ENCODE measurements at regions not wholly inside any gene's neighbourhood (a gene's known extent, or its start where the extent isn't known, plus 50 kb on each side); places are given as distances from the start of the nearest gene placed in this dataset.

DNA sequence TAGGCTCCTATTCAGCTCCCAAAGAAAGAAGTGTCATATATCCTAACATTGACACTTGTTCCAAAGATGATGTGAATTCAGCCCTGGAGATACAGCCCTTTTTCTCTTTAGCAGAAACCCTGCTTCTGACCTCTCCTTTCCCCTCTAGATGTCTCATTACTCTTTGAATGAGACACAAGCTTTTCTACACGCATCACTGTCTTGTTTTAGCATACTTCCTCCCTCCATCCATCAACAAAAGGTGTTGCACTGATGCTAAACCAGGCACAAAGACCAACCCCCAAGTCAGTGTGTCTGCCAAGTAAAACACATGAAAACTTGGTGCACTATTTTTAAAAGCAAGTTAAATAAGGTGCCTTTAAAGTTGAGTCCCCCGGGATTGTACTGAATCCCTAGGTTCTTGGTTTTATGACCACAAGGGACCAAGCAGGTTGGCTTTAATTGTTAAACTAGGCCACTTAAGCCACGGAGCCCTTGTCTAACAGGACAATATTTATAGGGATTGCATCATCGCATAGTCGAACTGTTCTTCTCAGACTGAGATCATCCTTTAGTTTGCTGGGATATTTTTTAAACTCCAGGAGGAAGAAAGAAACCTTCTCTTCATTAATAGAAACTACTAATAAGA lies 101.0 kb upstream of the GUCA2B start:
- Mint-ChIP-seq H3K27ac (ENCODE audit: unreplicated experiment) (no peak overlapping the region), H3K4me1 (ENCODE audit: low read depth, unreplicated experiment) (peaks cover under 1% of the 10 kb centered on the region), H3K4me3 (ENCODE audit: unreplicated experiment) (no peak overlapping the region), H3K9me3 (ENCODE audit: unreplicated experiment) (peaks cover 2% of the 10 kb centered on the region), H3K36me3 (ENCODE audit: unreplicated experiment) (peaks cover 8% of the 10 kb centered on the region), H3K27me3 (ENCODE audit: unreplicated experiment) (peaks cover 3% of the 10 kb centered on the region)
- TF ChIP-seq, protein P1, sequence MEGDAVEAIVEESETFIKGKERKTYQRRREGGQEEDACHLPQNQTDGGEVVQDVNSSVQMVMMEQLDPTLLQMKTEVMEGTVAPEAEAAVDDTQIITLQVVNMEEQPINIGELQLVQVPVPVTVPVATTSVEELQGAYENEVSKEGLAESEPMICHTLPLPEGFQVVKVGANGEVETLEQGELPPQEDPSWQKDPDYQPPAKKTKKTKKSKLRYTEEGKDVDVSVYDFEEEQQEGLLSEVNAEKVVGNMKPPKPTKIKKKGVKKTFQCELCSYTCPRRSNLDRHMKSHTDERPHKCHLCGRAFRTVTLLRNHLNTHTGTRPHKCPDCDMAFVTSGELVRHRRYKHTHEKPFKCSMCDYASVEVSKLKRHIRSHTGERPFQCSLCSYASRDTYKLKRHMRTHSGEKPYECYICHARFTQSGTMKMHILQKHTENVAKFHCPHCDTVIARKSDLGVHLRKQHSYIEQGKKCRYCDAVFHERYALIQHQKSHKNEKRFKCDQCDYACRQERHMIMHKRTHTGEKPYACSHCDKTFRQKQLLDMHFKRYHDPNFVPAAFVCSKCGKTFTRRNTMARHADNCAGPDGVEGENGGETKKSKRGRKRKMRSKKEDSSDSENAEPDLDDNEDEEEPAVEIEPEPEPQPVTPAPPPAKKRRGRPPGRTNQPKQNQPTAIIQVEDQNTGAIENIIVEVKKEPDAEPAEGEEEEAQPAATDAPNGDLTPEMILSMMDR (IDR thresholded peaks at IDR 0.05; ENCODE audit: partially characterized antibody, unreplicated experiment), result no peak
- DNase-seq, result no peak

DNA sequence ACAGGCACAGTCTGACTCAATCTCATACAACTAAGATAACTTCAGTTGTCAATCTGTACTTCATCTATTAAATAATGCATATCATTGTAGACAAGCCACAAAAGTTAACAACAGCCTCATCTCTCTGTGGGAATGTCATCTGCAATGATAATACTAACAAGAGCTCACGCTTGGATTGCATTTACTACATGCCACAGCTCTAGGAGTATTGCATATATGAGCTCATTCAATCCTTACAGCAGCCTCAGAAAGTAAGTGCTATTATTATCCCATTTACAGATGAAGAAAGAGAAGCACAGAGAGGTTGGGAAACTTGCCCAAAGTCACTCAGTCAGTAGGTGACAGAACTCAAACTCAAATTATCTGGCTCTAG lies 105.7 kb upstream of the GUCA2B start:
- peaks cover 3% of the 10 kb centered on the region for H3K9me3 Mint-ChIP-seq (ENCODE audit: unreplicated experiment)
- H3K27me3 Mint-ChIP-seq (ENCODE audit: unreplicated experiment), result no peaks in the 10 kb centered on the region
- peaks cover 12% of the 10 kb centered on the region for H3K4me1 Mint-ChIP-seq (ENCODE audit: low read depth, unreplicated experiment)
- H3K36me3 Mint-ChIP-seq (ENCODE audit: unreplicated experiment), result no peaks in the 10 kb centered on the region
- no peak for DNase-seq
- no peak overlapping the region for H3K27ac Mint-ChIP-seq (ENCODE audit: unreplicated experiment)
- H3K4me3 Mint-ChIP-seq (ENCODE audit: unreplicated experiment), result no peak overlapping the region
- TF ChIP-seq, protein P1 (IDR thresholded peaks at IDR 0.05; ENCODE audit: partially characterized antibody, unreplicated experiment), result no peak

DNA sequence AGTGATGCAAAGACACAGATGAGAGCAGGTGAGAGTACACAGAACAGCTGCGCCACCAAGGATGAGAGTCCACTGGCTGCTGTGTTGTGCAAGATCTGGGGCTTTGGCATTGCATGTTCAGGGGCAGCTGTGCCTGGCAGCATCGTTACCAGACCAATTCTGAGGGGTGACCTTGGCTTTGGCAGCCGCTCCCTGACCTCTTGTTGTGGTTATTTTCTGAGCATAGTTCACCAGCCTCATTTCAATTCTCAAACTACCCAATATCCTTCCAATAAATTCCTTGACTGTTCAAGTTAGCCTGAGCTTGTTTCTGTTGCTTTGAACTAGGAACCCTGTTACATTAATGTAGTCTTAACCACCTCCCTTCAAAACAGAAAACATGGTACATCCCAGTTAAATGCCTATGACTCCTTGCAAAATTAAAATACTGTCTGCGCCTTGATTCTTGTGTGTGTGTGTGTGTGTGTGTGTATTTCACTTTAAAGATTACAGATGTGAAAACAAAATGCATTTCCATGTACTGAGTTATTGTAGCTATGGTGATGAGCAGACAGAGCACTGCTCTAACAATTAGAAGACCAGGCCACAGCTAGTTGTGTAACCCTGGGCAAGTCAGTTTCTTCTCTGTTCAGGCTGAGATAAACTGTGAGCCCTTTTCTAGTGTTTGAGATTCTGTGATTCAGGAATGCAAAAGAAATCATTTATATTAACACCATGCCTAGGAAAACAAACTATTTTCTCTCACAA lies 106.3 kb upstream of the GUCA2B start:
- peak; percentile 33 for DNase-seq
- Mint-ChIP-seq H3K4me3 (ENCODE audit: unreplicated experiment) (no peak overlapping the region), H3K27ac (ENCODE audit: unreplicated experiment) (no peak overlapping the region), H3K4me1 (ENCODE audit: low read depth, unreplicated experiment) (peaks cover 12% of the 10 kb centered on the region), H3K9me3 (ENCODE audit: unreplicated experiment) (peaks cover 3% of the 10 kb centered on the region), H3K36me3 (ENCODE audit: unreplicated experiment) (no peaks in the 10 kb centered on the region), H3K27me3 (ENCODE audit: unreplicated experiment) (no peaks in the 10 kb centered on the region)
- TF ChIP-seq, protein P1 (IDR thresholded peaks at IDR 0.05; ENCODE audit: partially characterized antibody, unreplicated experiment), result no peak

DNA sequence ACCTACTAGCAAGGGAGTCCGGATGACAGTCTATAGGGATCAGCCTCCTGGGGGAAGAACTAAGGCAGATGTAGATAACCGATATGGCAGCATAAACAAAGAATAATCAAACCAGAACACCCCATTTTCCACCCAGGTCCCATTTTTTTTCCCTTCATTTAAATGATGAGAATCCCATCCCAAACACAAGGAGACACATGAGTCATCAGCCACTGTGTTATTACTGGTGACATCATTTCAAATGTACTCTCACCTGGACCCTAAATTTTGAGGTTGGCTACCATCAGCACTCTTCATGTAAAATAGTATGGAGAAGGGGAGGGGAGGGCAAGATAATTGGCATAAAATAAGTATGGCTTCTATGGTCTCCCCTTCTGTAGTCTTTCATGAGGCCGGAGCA lies 108.9 kb upstream of the GUCA2B start:
- Mint-ChIP-seq H3K9me3 (ENCODE audit: unreplicated experiment) (peaks cover 5% of the 10 kb centered on the region), H3K4me3 (ENCODE audit: unreplicated experiment) (no peak overlapping the region), H3K27ac (ENCODE audit: unreplicated experiment) (no peak overlapping the region), H3K27me3 (ENCODE audit: unreplicated experiment) (no peaks in the 10 kb centered on the region), H3K4me1 (ENCODE audit: low read depth, unreplicated experiment) (peaks cover 12% of the 10 kb centered on the region), H3K36me3 (ENCODE audit: unreplicated experiment) (no peaks in the 10 kb centered on the region)
- TF ChIP-seq, protein P1 (IDR thresholded peaks at IDR 0.05; ENCODE audit: partially characterized antibody, unreplicated experiment), result no peak
- no peak for DNase-seq

DNA sequence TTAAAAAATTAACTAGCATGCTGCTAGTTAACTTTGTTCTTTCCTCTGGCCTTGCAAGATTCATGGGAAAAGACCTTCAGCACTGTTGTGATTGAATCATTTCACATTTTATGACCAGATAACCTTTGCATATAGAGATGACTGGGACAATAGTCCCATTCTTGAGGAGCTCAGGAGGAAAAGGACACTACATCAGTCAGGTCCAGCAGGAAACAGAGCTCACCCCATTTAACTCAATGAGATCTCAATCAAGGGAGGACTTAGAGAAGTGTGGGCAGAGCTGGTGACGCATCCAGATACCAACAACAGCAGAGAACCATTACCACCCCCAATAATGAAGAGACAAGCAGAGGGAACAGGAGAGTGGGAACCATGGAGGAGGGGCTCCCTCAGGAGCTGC lies 109.4 kb upstream of the GUCA2B start:
- Mint-ChIP-seq H3K27ac (ENCODE audit: unreplicated experiment) (no peak overlapping the region), H3K9me3 (ENCODE audit: unreplicated experiment) (peaks cover 5% of the 10 kb centered on the region), H3K4me1 (ENCODE audit: low read depth, unreplicated experiment) (peaks cover 12% of the 10 kb centered on the region), H3K27me3 (ENCODE audit: unreplicated experiment) (no peaks in the 10 kb centered on the region), H3K36me3 (ENCODE audit: unreplicated experiment) (no peaks in the 10 kb centered on the region), H3K4me3 (ENCODE audit: unreplicated experiment) (no peak overlapping the region)
- no peak for DNase-seq
- TF ChIP-seq, protein P1 (IDR thresholded peaks at IDR 0.05; ENCODE audit: partially characterized antibody, unreplicated experiment), result no peak
